Testis (tissue), 2 donors: ENCODE measurements at regions not wholly inside any gene's neighbourhood (a gene's known extent, or its start where the extent isn't known, plus 50 kb on each side); places are given as distances from the start of the nearest gene placed in this dataset.

Experiments used
- CTCF ChIP-seq, 3 experiments: fragments of 450-650 bp in 2 of 3; fragments of 200-600 bp in 1 of 3; sonication (generic) in 1 of 3; IDR thresholded peaks; one replicate each; pipeline ENCODE4 v1.5.1; 2016 to 2019; ENCODE audit warnings: antibody characterized with exemption in 3 of 3, mild to moderate bottlenecking in 2 of 3, moderate library complexity in 1 of 3
- POLR2A ChIP-seq: fragments of 450-650 bp; IDR thresholded peaks from one replicate; pipeline ENCODE4 v1.6.1; 2017; ENCODE audit warnings: antibody characterized with exemption, mild to moderate bottlenecking, moderate library complexity

GRCh38 chr2:121123268-121123667 is 161.7 kb downstream of the TFCP2L1 start:
- TF ChIP-seq CTCF (IDR thresholded peaks at IDR 0.05): no peak
- TF ChIP-seq POLR2A: no peak
